Upper lobe of right lung (tissue), 1 donor: ENCODE measurements at regions not wholly inside any gene's neighbourhood (a gene's known extent, or its start where the extent isn't known, plus 50 kb on each side); places are given as distances from the start of the nearest gene placed in this dataset.

ENCODE experiments used
- ATAC-seq: fragments of 200-7000 bp; cut with Tn5 transposase; one replicate; pipeline ENCODE4 v1.9.1; 2020; ENCODE audit warnings: mild to moderate bottlenecking, moderate library complexity
- DNase-seq: peaks from one replicate; pipeline ENCODE4 v3.0.0-alpha.2; 2020
- H3K27ac ChIP-seq: fragments of 200-600 bp; one replicate; pipeline ENCODE4 v1.8.0; 2022
- H3K27me3 ChIP-seq: fragments of 200-600 bp; one replicate; pipeline ENCODE4 v1.8.0; 2022; ENCODE audit warnings: mild to moderate bottlenecking
- H3K36me3 ChIP-seq: fragments of 200-600 bp; one replicate; pipeline ENCODE4 v1.8.0; 2022
- H3K4me1 ChIP-seq: fragments of 200-600 bp; one replicate; pipeline ENCODE4 v1.8.0; 2022
- H3K4me3 ChIP-seq: fragments of 200-600 bp; one replicate; pipeline ENCODE4 v1.8.0; 2022; ENCODE audit warnings: mild to moderate bottlenecking
- H3K9me3 ChIP-seq: fragments of 200-600 bp; one replicate; pipeline ENCODE4 v1.8.0; 2022
- intact Hi-C: fragments of 100-400 bp; cut with DNase I; formaldehyde crosslinking; loops from one replicate; pipeline ENCODE4 v1.11.0; 2022
- TF ChIP-seq, protein P1 (sequence below): fragments of 200-600 bp; IDR thresholded peaks from one replicate; pipeline ENCODE4 v1.8.0; 2022; ENCODE audit warnings: antibody characterized with exemption
- donor health status: DM: no; HTN: yes; CAD: no; lungs with severe emphysema.

DNA sequence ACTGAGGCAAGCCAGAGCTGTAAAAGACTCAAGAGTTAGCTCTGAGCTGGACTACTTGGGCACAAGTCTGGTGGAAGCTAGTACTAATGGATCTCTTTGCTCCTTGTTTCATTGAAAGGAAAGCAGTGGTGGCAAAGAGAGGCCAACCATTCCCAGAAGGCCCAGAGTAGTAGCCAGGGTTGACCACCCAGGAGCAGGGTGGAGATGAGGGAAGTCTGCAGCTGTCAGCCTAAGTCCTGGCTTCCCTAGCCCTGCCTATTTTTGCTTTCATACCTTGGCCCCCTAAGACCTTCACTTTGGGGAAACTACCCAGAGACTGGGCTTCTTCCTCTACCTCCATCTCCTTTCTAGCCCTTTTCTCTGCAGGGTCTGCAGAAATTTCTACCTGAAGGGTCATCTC is 155.0 kb upstream of the NCAM1 start:
- Histone ChIP-seq H3K36me3 (no peaks in the 10 kb centered on the region), H3K4me3 (no peak overlapping the region), H3K9me3 (no peaks in the 10 kb centered on the region), H3K27me3 (no peaks in the 10 kb centered on the region), H3K4me1 (no peaks in the 10 kb centered on the region), H3K27ac (no peak overlapping the region)
- intact Hi-C loops, result no loop called here
- TF ChIP-seq, protein P1, sequence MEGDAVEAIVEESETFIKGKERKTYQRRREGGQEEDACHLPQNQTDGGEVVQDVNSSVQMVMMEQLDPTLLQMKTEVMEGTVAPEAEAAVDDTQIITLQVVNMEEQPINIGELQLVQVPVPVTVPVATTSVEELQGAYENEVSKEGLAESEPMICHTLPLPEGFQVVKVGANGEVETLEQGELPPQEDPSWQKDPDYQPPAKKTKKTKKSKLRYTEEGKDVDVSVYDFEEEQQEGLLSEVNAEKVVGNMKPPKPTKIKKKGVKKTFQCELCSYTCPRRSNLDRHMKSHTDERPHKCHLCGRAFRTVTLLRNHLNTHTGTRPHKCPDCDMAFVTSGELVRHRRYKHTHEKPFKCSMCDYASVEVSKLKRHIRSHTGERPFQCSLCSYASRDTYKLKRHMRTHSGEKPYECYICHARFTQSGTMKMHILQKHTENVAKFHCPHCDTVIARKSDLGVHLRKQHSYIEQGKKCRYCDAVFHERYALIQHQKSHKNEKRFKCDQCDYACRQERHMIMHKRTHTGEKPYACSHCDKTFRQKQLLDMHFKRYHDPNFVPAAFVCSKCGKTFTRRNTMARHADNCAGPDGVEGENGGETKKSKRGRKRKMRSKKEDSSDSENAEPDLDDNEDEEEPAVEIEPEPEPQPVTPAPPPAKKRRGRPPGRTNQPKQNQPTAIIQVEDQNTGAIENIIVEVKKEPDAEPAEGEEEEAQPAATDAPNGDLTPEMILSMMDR, result no peak
- DNase-seq (no peak), ATAC-seq (no peak)

GRCh38 chr11:112806876-112807275 is 154.3 kb upstream of the NCAM1 start:
- no peak for ATAC-seq
- Histone ChIP-seq H3K27ac (no peak overlapping the region), H3K36me3 (no peaks in the 10 kb centered on the region), H3K9me3 (no peaks in the 10 kb centered on the region), H3K27me3 (no peaks in the 10 kb centered on the region), H3K4me3 (no peak overlapping the region), H3K4me1 (no peaks in the 10 kb centered on the region)
- intact Hi-C loops, result no loop called here
- TF ChIP-seq, protein P1, result no peak
- no peak for DNase-seq

DNA sequence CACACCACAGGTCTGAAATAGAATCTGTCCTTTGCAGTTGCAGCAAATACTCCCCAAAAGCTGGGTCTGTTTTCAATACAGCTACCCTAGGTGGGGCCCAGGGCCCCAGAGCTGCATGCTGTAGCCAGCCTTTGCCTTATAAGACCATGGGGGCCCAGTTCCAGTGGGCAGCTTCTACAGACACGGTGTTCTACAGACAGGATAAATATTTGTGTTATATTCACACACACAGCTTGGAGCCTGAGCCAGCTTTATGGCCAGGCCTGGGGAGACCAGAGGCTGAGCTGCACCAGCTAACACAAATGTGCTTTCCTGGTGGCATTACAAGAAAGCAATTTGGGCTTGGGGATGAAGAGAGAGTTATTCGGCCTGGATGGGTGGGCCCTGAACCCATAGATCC is 151.8 kb upstream of the NCAM1 start:
- no peak for ATAC-seq

GRCh38 chr11:112810951-112811350 is 150.3 kb upstream of the NCAM1 start:
- DNase-seq (no peak), ATAC-seq (no peak)
- Histone ChIP-seq H3K36me3 (no peaks in the 10 kb centered on the region), H3K9me3 (no peaks in the 10 kb centered on the region), H3K4me3 (no peak overlapping the region), H3K27me3 (no peaks in the 10 kb centered on the region), H3K4me1 (no peaks in the 10 kb centered on the region), H3K27ac (no peak overlapping the region)
- intact Hi-C loops, result no loop called here
- TF ChIP-seq, protein P1, result no peak

More for the DNA sequence above, 151.8 kb upstream of the NCAM1 start:
- no peaks in the 10 kb centered on the region for H3K4me1 ChIP-seq
- H3K27ac ChIP-seq, result no peak overlapping the region
- intact Hi-C loops, result no loop called here
- DNase-seq, result no peak
- no peaks in the 10 kb centered on the region for H3K36me3 ChIP-seq
- TF ChIP-seq, protein P1, result no peak
- H3K9me3 ChIP-seq, result no peaks in the 10 kb centered on the region
- H3K4me3 ChIP-seq, result no peak overlapping the region
- H3K27me3 ChIP-seq, result no peaks in the 10 kb centered on the region

DNA sequence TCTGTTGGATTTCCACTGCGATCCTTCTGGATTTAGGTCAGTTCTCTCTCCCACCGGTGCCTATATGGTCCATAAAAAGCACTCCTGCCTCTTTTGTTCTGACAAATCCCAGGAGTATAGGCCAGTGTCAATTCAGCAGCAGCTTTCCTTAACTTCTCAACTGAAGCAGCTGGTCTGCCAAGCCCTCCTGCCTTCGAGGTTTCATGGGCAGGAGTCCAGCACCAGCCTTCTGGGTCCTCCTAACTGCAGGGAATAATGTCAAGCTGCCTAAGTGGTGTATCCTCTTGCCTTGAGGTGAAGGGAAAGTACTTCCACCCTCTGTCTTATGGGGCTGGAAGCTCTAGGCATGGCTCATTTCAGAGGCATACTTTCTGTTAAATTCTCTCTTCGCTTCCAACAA is 149.4 kb upstream of the NCAM1 start:
- H3K27me3 ChIP-seq, result no peaks in the 10 kb centered on the region

More for the DNA sequence above, 149.4 kb upstream of the NCAM1 start:
- no peak overlapping the region for H3K4me3 ChIP-seq
- no peaks in the 10 kb centered on the region for H3K4me1 ChIP-seq
- no peaks in the 10 kb centered on the region for H3K9me3 ChIP-seq
- no peak for DNase-seq
- TF ChIP-seq, protein P1, result no peak
- ATAC-seq, result no peak
- no peaks in the 10 kb centered on the region for H3K36me3 ChIP-seq
- intact Hi-C loops, result no loop called here
- H3K27ac ChIP-seq, result no peak overlapping the region
